A673 (cell line): ENCODE measurements at regions not wholly inside any gene's neighbourhood (a gene's known extent, or its start where the extent isn't known, plus 50 kb on each side); places are given as distances from the start of the nearest gene placed in this dataset.
A peak's percentile ranks its signal among the peaks of the same experiment; 100 is the strongest.

Experiments used
- BruUV-seq: library from RNA; stranded (reverse); fragments of 400-500 nt; replicated peaks from 2 replicates; lab custom pipeline; 2021; lab: Mats Ljungman, UMichigan
- CTCF ChIA-PET: fragments of 300-600 bp; sonication (Branson Sonifier 250); formaldehyde crosslinking; loops from one replicate; lab custom pipeline; 2022; ENCODE audit warnings: antibody characterized with exemption; lab: Charles Lee
- POLR2A ChIA-PET: fragments of 300-600 bp; sonication (Branson Sonifier 250); formaldehyde crosslinking; loops from one replicate; lab custom pipeline; 2022; ENCODE audit warnings: antibody characterized with exemption; ENCODE audit not compliant: low non-redundant PET; lab: Charles Lee
- DNase-seq: peaks from one replicate; pipeline ENCODE4 v3.0.0-alpha.2; 2015; ENCODE audit warnings: low spot score
- H3K27ac ChIP-seq: fragments of 200-600 bp; sonication (generic); 2 replicates; pipeline ENCODE4 v1.5.1; 2016; ENCODE audit warnings: mixed run types, low read depth, mild to moderate bottlenecking, mixed read lengths, antibody characterized with exemption, low read length; ENCODE audit not compliant: poor library complexity, severe bottlenecking
- H3K27me3 ChIP-seq: fragments of 200-600 bp; sonication (generic); replicated peaks from 2 replicates; pipeline ENCODE4 v1.6.1; 2017; ENCODE audit warnings: mixed run types, low read depth, mild to moderate bottlenecking, mixed read lengths, antibody characterized with exemption, low read length; ENCODE audit not compliant: insufficient read depth, poor library complexity
- H3K36me3 ChIP-seq: fragments of 200-600 bp; sonication (generic); 2 replicates; pipeline ENCODE4 v1.6.1; 2016; ENCODE audit warnings: mixed run types, mild to moderate bottlenecking, mixed read lengths, antibody characterized with exemption, low read length; ENCODE audit not compliant: insufficient read depth, poor library complexity, severe bottlenecking
- H3K4me1 ChIP-seq: fragments of 200-600 bp; sonication (generic); 2 replicates; pipeline ENCODE4 v1.6.1; 2017; ENCODE audit warnings: mixed run types, mild to moderate bottlenecking, mixed read lengths, antibody characterized with exemption, low read length; ENCODE audit not compliant: insufficient read depth, poor library complexity, severe bottlenecking
- H3K4me3 ChIP-seq: fragments of 200-600 bp; sonication (generic); 2 replicates; pipeline ENCODE4 v1.5.1; 2016; ENCODE audit warnings: low read depth, mixed run types, mild to moderate bottlenecking, mixed read lengths, low read length; ENCODE audit not compliant: poor library complexity, severe bottlenecking
- H3K9me3 ChIP-seq: fragments of 200-600 bp; sonication (generic); 2 replicates; pipeline ENCODE4 v1.6.1; 2016; ENCODE audit warnings: mixed run types, low read depth, mild to moderate bottlenecking, mixed read lengths, antibody characterized with exemption, low read length; ENCODE audit not compliant: poor library complexity, severe bottlenecking
- CTCF ChIP-seq: fragments of 300-800, 200-600 bp; sonication (generic); conservative IDR thresholded peaks from 2 replicates; pipeline ENCODE4 v1.5.1; 2017; ENCODE audit warnings: low read depth, mild to moderate bottlenecking, antibody characterized with exemption, low read length, moderate library complexity, mixed read lengths
- EZH2 ChIP-seq: fragments of 200-600 bp; sonication (generic); IDR thresholded peaks from 2 replicates; pipeline ENCODE4 v1.6.1; 2017; ENCODE audit warnings: borderline replicate concordance, low read depth, mild to moderate bottlenecking, mixed read lengths, antibody characterized with exemption, low read length; ENCODE audit not compliant: poor library complexity, severe bottlenecking
- intact Hi-C: fragments of 100-400 bp; cut with micrococcal nuclease; formaldehyde crosslinking; loops from one replicate; pipeline ENCODE4 v1.10.0; 2022; ENCODE audit not compliant: unreplicated experiment

GRCh38 chr7:28291559-28291958 lies 111.0 kb upstream of the JAZF1 start:
- DNase-seq: no peak
- ChIA-PET CTCF (interaction anchor here (0.7 kb wide), 1 partner anchor 1714 kb away, joined by 3 read pairs; no protein-coding TSS in a partner anchor), POLR2A (no interaction called here)
- TF ChIP-seq CTCF (no peak), EZH2 (no peak)
- intact Hi-C loops: loop anchor here (10.0 kb wide), 1 partner anchor 563 kb away; no protein-coding TSS in a partner anchor
- Histone ChIP-seq H3K27me3 (no peaks in the 10 kb centered on the region), H3K4me3 (no peak overlapping the region), H3K36me3 (no peaks in the 10 kb centered on the region), H3K4me1 (peaks cover 12% of the 10 kb centered on the region), H3K27ac (no peak overlapping the region), H3K9me3 (no peaks in the 10 kb centered on the region)
- no TSS peak for BruUV-seq

- CTCF ChIA-PET: interaction anchor here (1.0 kb wide), 1 partner anchor 199 kb away, joined by 4 read pairs; no protein-coding TSS in a partner anchor
- BruUV-seq: no TSS peak
- H3K9me3 ChIP-seq: no peaks in the 10 kb centered on the region
- no peak for TF ChIP-seq EZH2
- no peak for TF ChIP-seq CTCF
- H3K4me3 ChIP-seq: no peak overlapping the region
- peak; percentile 9 for DNase-seq
- H3K4me1 ChIP-seq: peaks cover 12% of the 10 kb centered on the region
- H3K36me3 ChIP-seq: no peaks in the 10 kb centered on the region
- intact Hi-C loops: loop anchor here (10.0 kb wide), 1 partner anchor 562 kb away; no protein-coding TSS in a partner anchor
- POLR2A ChIA-PET: no interaction called here
- no peak overlapping the region for H3K27ac ChIP-seq
- no peaks in the 10 kb centered on the region for H3K27me3 ChIP-seq
Measured at GRCh38 chr7:28292834-28293526, 112.4 kb upstream of the JAZF1 start.

GRCh38 chr7:28293527-28293835 lies 112.9 kb upstream of the JAZF1 start:
- H3K27ac ChIP-seq: no peak overlapping the region
- H3K9me3 ChIP-seq: no peaks in the 10 kb centered on the region
- H3K4me1 ChIP-seq: peaks cover 12% of the 10 kb centered on the region
- DNase-seq: peak; percentile 9
- no peak overlapping the region for H3K4me3 ChIP-seq
- ChIA-PET CTCF (no interaction called here), POLR2A (no interaction called here)
- H3K27me3 ChIP-seq: no peaks in the 10 kb centered on the region
- H3K36me3 ChIP-seq: no peaks in the 10 kb centered on the region
- intact Hi-C loops: loop anchor here (10.0 kb wide), 1 partner anchor 561 kb away; no protein-coding TSS in a partner anchor
- BruUV-seq: no TSS peak
- TF ChIP-seq CTCF (no peak), EZH2 (no peak)
